ENCODE measurements at regions not wholly inside any gene's neighbourhood (a gene's known extent, or its start where the extent isn't known, plus 50 kb on each side); places are given as distances from the start of the nearest gene placed in this dataset.
"Not testable (repeated sequence)": the region's sequence is repeated elsewhere in the genome, so short reads cannot be mapped to it uniquely, and the experiment has no call there.

- peak; percentile 77 for DNase-seq (ENCODE audit: low spot score)
These were observed 397.5 kb upstream of the ATP10A start for GRCh38 chr15:26260517-26261133.

- DNase-seq (ENCODE audit: low spot score): no peak
These were observed 396.5 kb upstream of the ATP10A start for GRCh38 chr15:26259581-26259980.

DNA sequence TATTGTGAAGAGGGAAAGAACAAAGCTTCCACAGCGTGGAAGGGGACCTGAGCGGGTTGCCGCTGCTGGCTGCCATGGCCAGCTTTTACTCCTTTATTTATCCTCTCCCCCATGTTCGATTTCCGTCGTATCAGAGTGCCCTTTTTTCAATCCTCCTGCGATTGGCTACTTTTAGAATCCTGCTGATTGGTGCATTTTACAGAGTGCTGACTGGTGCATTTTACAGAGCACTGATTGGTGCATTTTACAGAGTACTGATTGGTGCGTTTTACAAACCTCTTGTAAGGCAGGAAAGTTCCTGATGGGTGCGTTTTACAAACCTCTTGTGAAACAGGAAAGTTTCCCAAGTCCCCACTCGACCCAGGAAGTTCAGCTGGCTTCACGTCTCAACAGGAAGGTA is 381.7 kb upstream of the ATP10A start:
- DNase-seq (ENCODE audit: low spot score): not testable (repeated sequence)

- DNase-seq (ENCODE audit: low spot score): no peak
These were observed 380.3 kb upstream of the ATP10A start for GRCh38 chr15:26243382-26243781.

- DNase-seq (ENCODE audit: low spot score): no peak
These were observed 379.5 kb upstream of the ATP10A start for GRCh38 chr15:26242565-26243071.

DNA sequence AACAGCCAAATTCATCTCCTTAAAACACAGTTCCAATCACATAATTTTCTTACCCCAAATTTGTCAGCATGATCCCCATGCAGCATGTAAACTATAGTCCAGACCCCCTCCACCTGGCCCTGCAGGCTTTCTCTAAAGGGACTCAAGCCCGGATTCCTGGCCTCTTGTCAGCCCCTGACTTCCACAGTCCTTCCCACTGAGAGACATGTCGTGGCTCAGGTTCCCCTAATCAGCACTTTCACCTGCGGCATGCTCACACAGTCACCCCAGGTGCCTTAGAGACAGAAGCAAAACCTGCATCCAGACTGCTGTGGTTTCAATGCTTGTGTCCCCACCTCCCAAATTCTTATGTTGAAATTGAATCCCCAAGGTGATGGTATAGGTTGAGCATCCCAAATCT is 372.7 kb upstream of the ATP10A start:
- no peak for DNase-seq (ENCODE audit: low spot score)

DNA sequence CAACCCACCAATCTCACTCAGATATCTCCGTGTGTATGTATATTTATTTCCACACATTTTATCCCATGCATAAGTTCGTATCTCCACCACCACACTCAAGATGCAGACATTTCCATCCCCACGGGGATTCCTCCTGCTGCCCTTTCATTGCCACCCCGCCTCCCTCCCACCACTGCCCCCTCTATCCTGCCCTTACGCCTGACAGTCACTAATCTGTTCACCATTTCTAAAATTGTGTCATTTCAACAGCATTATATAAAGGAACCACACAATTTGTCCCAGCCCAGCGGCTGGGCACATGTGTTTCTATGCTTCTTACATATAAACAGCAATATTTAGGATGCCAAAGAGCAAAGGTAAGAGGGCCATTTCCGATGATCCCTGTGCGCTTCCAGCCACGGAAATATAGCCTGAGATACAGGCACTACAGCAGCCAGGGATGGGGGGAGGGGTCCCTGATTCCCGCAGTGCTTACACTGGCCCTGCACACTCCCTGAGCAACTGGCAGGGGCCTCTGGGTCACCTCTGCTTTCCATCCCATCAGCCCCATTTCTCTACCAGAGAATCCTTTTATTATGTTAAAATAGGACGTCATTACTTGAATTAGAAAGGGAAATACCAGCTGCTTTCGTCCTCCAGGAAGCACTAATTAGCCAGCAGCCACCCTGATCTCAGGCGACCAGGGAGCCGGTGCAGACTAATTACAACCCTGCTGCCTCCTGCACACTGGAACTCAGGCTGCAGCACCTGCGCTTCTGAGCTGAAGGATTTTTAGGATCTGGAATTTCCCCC is 372.0 kb upstream of the ATP10A start:
- DNase-seq (ENCODE audit: low spot score): no peak

- DNase-seq (ENCODE audit: low spot score): no peak
These were observed 369.6 kb upstream of the ATP10A start for GRCh38 chr15:26232691-26233090.

GRCh38 chr15:26231096-26231495 is 368.0 kb upstream of the ATP10A start:
- no peak for DNase-seq (ENCODE audit: low spot score)

- DNase-seq (ENCODE audit: low spot score): no peak
These were observed 361.1 kb upstream of the ATP10A start for GRCh38 chr15:26224266-26224665.

DNA sequence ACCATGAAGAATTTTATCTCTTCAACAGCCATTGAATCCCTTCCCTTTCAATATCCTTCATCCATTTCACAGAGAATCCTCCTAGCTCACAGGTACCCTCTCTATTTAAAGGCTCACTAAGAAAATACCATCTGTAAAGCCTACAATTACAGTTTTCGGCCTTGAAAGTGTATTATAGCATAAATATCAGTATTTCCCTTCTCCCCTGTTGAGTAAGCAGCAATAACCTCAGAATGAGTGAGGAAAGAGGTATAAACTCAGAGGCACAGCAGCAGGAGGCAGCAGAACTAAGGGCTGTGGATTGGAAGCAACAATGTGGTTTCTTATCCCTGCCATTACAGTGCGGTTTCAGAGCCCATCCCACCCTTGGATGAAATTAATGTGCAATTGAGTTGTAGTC is 360.6 kb upstream of the ATP10A start:
- no peak for DNase-seq (ENCODE audit: low spot score)

DNA sequence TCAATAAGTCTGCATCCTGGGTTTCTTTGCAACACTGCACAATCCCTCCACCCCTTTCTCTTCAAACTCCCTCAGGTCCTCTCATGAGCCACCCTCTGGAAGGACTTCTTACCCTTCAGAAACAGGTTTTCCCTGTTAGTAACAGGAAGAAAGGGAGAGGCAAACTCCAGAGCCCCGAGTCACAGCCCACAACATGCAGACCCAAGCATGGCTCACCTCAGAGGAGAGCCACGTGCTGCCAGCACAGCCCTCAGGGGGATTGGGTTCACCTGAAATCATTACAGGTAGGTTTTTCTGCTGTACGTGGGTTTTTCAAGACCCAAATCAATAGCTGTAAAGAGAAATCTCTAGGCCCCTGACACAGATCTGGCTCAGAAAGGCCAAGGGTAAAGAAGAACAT is 359.7 kb upstream of the ATP10A start:
- no peak for DNase-seq (ENCODE audit: low spot score)

- DNase-seq (ENCODE audit: low spot score): not testable (repeated sequence)
These were observed 353.9 kb upstream of the ATP10A start for GRCh38 chr15:26217043-26217442.

DNA sequence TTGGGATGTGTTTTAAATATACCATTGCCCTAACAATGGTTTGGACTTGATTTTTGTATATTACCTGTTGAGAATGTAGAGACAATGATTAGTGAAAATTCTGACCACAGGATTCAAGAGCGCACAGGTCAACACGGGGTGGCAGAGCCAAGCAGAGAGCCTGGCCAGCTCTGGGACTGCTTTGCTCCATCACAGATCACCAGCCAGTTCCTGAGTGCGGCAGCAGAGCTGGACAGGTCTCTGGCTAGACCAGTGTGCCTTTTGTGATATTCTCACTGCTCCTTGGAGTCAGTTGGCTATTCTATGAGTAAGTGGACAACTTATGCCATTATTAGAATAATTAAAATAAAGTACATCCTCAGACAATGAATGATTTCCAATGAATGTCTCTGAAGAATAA is 351.2 kb upstream of the ATP10A start:
- DNase-seq (ENCODE audit: low spot score): no peak

DNA sequence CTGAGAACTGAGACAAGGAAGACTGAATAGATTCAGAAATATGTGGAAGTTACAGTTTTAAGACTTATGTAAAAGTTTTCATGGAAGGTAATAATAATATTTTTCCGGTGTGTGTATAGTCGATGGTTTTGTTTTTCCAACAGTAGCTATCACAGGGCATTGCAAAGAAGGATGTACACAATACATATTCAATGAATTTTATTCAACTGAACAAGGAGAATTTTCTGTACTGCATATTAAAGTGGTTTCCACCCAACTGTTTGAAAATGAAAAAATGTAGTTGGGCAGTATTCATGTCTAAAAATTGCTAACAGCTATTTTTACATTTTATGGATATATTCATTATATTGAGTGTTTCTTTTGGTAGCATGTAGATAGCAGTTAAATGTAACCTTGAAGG is 350.3 kb upstream of the ATP10A start:
- no peak for DNase-seq (ENCODE audit: low spot score)

DNA sequence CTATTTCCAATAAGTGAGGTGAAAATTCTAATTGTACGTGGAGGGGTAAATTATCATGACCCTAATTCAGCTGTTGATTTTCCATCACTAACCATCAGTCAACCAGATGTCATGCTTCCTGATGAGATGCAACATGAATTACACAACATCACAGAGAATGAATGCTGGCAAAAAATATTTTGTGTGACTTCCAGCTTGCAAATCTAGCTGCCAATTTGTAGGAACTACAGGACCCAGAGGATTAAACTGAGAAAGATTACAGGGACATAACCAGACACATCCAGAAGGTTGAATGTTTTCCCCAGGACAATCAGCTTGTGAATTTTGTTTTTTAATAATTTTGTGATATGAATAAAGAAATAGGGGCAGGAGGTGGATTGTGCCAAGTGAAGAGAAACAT is 349.0 kb upstream of the ATP10A start:
- no peak for DNase-seq (ENCODE audit: low spot score)

GRCh38 chr15:26210980-26211379 is 347.9 kb upstream of the ATP10A start:
- no peak for DNase-seq (ENCODE audit: low spot score)

GRCh38 chr15:26201177-26201858 is 338.2 kb upstream of the ATP10A start:
- DNase-seq (ENCODE audit: low spot score): no peak

DNA sequence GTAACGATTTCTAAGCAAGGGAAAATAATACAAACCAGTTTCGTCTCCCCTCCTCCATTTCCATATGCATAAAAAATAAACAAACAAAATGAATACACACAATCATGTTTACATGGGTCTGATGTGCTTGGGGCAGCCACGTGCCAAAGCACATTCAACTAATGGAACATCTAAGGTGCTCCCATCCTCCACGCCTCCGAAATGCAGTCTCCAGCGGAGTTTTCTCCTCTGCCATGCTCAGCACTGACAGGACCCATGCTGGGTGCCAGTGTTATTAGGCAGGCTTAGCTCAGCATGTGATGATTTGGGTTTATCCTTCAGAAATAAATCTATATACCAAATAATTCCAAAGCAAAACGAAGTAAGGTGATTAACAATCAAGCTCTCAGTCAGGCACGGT is 337.3 kb upstream of the ATP10A start:
- DNase-seq (ENCODE audit: low spot score): no peak

DNA sequence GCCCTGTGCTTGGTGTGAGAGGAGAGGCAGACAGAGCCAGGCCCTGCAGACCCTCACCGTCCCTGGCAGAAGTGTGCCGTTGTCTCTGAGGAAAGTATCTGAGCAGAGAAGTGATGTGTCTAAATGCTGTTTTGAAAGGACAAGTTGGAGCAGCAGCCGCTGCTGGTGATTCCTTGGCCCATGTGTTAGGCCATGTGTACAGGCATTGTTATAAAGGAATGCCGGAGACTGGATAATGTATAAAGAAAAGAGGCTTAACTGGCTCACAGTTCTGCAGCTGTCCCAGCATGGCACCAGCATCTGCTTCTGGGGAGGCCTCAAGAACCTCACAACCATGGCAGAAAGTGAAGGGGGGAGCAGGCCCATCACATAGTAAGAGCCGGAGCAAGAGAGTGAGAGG is 334.6 kb upstream of the ATP10A start:
- no peak for DNase-seq (ENCODE audit: low spot score)

DNA sequence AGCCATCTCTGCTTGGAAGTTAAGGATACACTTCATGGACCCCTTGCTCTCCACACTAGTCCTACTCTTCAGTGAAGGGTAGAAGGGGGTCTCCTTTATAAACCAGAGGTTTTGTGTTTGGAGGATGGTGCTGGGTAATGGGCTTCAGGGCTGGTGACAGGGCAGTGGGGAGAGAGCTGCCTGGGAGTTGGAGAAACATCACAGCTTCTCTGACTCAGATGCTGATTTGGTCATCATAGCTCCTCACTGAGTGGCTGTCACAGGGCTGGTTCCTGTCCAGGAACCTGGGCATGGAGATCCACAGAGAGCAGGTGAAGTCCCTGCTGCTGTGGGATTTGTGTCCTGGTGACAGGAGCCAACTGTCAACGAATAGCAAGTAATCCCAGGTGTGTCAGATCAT is 333.9 kb upstream of the ATP10A start:
- DNase-seq (ENCODE audit: low spot score): no peak

DNA sequence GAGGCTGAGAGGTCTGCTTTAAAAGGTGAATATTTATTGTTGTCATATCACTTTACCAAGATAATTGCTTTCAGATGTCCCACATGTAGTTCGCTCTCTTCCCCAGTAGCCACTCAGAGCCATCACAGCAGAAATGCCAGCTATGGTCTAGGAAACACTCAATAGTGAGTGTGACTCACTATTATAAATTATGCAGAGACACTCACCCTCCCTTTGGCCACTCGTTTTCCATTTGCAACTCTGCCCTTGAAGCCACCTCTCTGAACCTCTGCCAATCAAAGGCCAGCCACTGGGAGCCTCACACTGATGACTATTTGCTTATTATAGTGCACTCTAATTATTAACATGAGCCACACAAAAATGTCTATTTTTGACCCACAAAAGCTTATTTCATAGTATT is 328.1 kb upstream of the ATP10A start:
- DNase-seq (ENCODE audit: low spot score): no peak

DNA sequence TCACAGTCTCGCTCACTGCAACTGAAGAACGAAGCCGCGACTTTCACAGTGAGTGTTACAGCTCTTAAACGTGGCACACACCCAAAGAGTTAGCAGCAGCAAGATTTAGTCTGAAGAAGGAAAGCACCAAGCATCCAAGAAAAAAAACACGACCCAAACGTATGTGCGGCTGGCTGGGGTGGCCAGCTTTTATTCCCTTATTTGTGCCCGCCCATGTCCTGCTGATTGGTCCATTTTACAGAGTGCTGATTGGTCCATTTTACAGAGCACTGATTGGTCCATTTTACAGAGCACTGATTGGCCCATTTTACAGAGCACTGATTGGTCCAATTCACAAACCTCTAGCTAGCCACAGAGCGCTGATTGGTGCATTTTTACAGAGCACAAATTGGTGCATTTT is 323.0 kb upstream of the ATP10A start:
- DNase-seq (ENCODE audit: low spot score): not testable (repeated sequence)
